NCI-H82 treated with DMSO at 0.1 percent for 48 hours (cell line): ENCODE measurements at regions not wholly inside any gene's neighbourhood (a gene's known extent, or its start where the extent isn't known, plus 50 kb on each side); places are given as distances from the start of the nearest gene placed in this dataset.
"Not testable (repeated sequence)": the region's sequence is repeated elsewhere in the genome, so short reads cannot be mapped to it uniquely, and the experiment has no call there.

Source experiments
- DNase-seq: peaks from one replicate; lab custom pipeline; 2025; ENCODE audit not compliant: unreplicated experiment; lab: John Stamatoyannopoulos, UW

GRCh38 chr11:114928260-114928870 is 250.0 kb downstream of the NXPE2 start:
- DNase-seq: peak; percentile 83

GRCh38 chr11:114929351-114930000 is 251.1 kb downstream of the NXPE2 start:
- no peak for DNase-seq

- no peak for DNase-seq
Observed at GRCh38 chr11:114938799-114939198, 260.5 kb downstream of the NXPE2 start.

- DNase-seq: no peak
Observed at GRCh38 chr11:114942207-114942606, 263.9 kb downstream of the NXPE2 start.

- peak; percentile 21 for DNase-seq
Observed at GRCh38 chr11:114949614-114950351, 271.5 kb downstream of the NXPE2 start.

GRCh38 chr11:114953039-114953438 is 274.7 kb downstream of the NXPE2 start:
- DNase-seq: peak; percentile 48

- no peak for DNase-seq
Observed at GRCh38 chr11:114955923-114956322, 277.6 kb downstream of the NXPE2 start.

GRCh38 chr11:114956566-114956965 is 278.2 kb downstream of the NXPE2 start:
- DNase-seq: no peak

- no peak for DNase-seq
Observed at GRCh38 chr11:114959953-114960505, 281.7 kb downstream of the NXPE2 start.

- DNase-seq: not testable (repeated sequence)
Observed at GRCh38 chr11:114960819-114961218, 282.5 kb downstream of the NXPE2 start.

GRCh38 chr11:114964676-114965214 is 286.4 kb downstream of the NXPE2 start:
- no peak for DNase-seq

GRCh38 chr11:114970927-114971645 is 292.8 kb downstream of the NXPE2 start:
- DNase-seq: no peak

- no peak for DNase-seq
Observed at GRCh38 chr11:114972105-114972504, 293.8 kb downstream of the NXPE2 start.

GRCh38 chr11:114977651-114978050 is 299.3 kb downstream of the NXPE2 start:
- DNase-seq: no peak

- DNase-seq: no peak
Observed at GRCh38 chr11:114982141-114982540, 303.8 kb downstream of the NXPE2 start.

- DNase-seq: no peak
Observed at GRCh38 chr11:114984611-114985163, 306.4 kb downstream of the NXPE2 start.

GRCh38 chr11:114986365-114986764 is 308.0 kb downstream of the NXPE2 start:
- DNase-seq: no peak

- DNase-seq: peak; percentile 14
Observed at GRCh38 chr11:114987186-114987760, 308.9 kb downstream of the NXPE2 start.

- DNase-seq: no peak
Observed at GRCh38 chr11:114988644-114989043, 310.3 kb downstream of the NXPE2 start.

- DNase-seq: no peak
Observed at GRCh38 chr11:114989536-114989935, 311.2 kb downstream of the NXPE2 start.
